SU-DHL-6 (cell line): ENCODE measurements at regions not wholly inside any gene's neighbourhood (a gene's known extent, or its start where the extent isn't known, plus 50 kb on each side); places are given as distances from the start of the nearest gene placed in this dataset.

ENCODE experiments used
- H2AFZ ChIP-seq: fragments of 200-600 bp; sonication (generic); 2 replicates; pipeline ENCODE4 v1.6.1; 2014; ENCODE audit warnings: low read depth, mild to moderate bottlenecking, moderate library complexity, mixed read lengths, antibody characterized with exemption, low read length; ENCODE audit not compliant: severe bottlenecking
- H3F3A ChIP-seq: fragments of 200-600 bp; shearing (Covaris generic); 2 replicates; pipeline ENCODE4 v1.6.0; 2016; ENCODE audit warnings: antibody characterized with exemption, mild to moderate bottlenecking; ENCODE audit not compliant: insufficient read depth
- H3K27ac ChIP-seq: fragments of 200-600 bp; sonication (generic); 2 replicates; pipeline ENCODE4 v1.5.1; 2016; ENCODE audit warnings: low read depth, mild to moderate bottlenecking, low read length, moderate library complexity, mixed read lengths
- H3K27me3 ChIP-seq: fragments of 200-600 bp; sonication (generic), shearing (Covaris generic); 2 replicates; pipeline ENCODE4 v1.6.0; 2014; ENCODE audit warnings: mild to moderate bottlenecking, low read length
- H3K36me3 ChIP-seq: fragments of 200-600 bp; sonication (generic); 2 replicates; pipeline ENCODE4 v1.6.1; 2014; ENCODE audit warnings: mild to moderate bottlenecking, low read length, mixed read lengths
- H3K4me2 ChIP-seq: fragments of 300-600, 200-600 bp; shearing (Covaris generic), sonication (generic); 2 replicates; pipeline ENCODE4 v1.6.0; 2014; ENCODE audit warnings: low read length, low read depth, mild to moderate bottlenecking; ENCODE audit not compliant: poor library complexity, severe bottlenecking
- H3K4me3 ChIP-seq: fragments of 200-600 bp; sonication (generic); 2 replicates; pipeline ENCODE4 v1.5.1; 2014; ENCODE audit warnings: antibody characterized with exemption, low read length, mild to moderate bottlenecking, mixed read lengths; ENCODE audit not compliant: insufficient read depth, poor library complexity, severe bottlenecking
- H3K79me2 ChIP-seq: fragments of 200-600 bp; sonication (generic); 2 replicates; pipeline ENCODE4 v1.6.1; 2014; ENCODE audit warnings: mild to moderate bottlenecking, low read length, moderate library complexity; ENCODE audit not compliant: insufficient read depth
- H3K9ac ChIP-seq: fragments of 200-600 bp; sonication (generic); 2 replicates; pipeline ENCODE4 v1.7.0; 2014; ENCODE audit warnings: mild to moderate bottlenecking, low read length
- H3K9me2 ChIP-seq: fragments of 200-600 bp; sonication (generic); replicated peaks from 2 replicates; pipeline ENCODE4 v1.6.1; 2014; ENCODE audit warnings: low read length; ENCODE audit not compliant: insufficient read depth
- H3K9me3 ChIP-seq: fragments of 200-600 bp; sonication (generic); 2 replicates; pipeline ENCODE4 v1.6.1; 2014; ENCODE audit warnings: low read length, mixed read lengths; ENCODE audit not compliant: insufficient read depth
- H4K20me1 ChIP-seq: fragments of 200-600 bp; sonication (generic); 2 replicates; pipeline ENCODE4 v1.6.1; 2014; ENCODE audit warnings: low read depth, mild to moderate bottlenecking, antibody characterized with exemption, low read length, moderate library complexity, mixed read lengths
- CTCF ChIP-seq: fragments of 200-600 bp; sonication (generic); IDR thresholded peaks from one replicate; pipeline ENCODE4 v1.5.1; 2017; ENCODE audit warnings: antibody characterized with exemption, mild to moderate bottlenecking, low read length, moderate library complexity; ENCODE audit not compliant: insufficient read depth, poor library complexity, severe bottlenecking
- EZH2phosphoT487 ChIP-seq: fragments of 200-600 bp; sonication (generic), shearing (Covaris generic); conservative IDR thresholded peaks from 2 replicates; pipeline ENCODE4 v1.6.1; 2018; ENCODE audit warnings: mild to moderate bottlenecking, antibody characterized with exemption, low read length, moderate library complexity, mixed read lengths

DNA sequence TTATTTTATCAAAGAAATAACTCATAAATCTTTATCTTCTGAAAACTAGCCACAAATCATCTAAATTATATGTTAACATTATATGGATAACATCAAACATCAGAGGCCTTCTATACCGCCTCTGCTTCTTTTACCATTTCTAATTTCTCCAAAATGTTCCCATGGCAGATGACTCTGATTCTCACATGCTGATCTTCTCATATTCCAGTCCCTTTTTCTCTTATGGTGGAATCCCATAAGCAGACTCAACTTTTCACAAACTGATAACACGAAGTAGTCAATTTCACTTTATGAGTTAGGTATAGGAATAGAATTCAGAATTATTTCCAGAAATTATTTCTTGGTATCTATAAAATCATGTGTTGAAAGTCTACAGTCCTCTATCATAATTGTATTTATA is 212.3 kb downstream of the ENC1 start:
- Histone ChIP-seq H3K4me2 (no peak overlapping the region), H3K27me3 (no peaks in the 10 kb centered on the region), H2AFZ (no peak overlapping the region), H3K9me2 (no peaks in the 10 kb centered on the region), H3K79me2 (no peaks in the 10 kb centered on the region), H3K36me3 (no peaks in the 10 kb centered on the region), H3F3A (no peaks in the 10 kb centered on the region), H3K9me3 (no peaks in the 10 kb centered on the region), H3K9ac (no peak overlapping the region), H4K20me1 (no peaks in the 10 kb centered on the region), H3K4me3 (no peak overlapping the region), H3K27ac (no peak overlapping the region)
- TF ChIP-seq CTCF (no peak), EZH2phosphoT487 (no peak)

GRCh38 chr5:74426506-74426905 is 214.0 kb downstream of the ENC1 start:
- no peak overlapping the region for H3K27ac ChIP-seq
- no peak overlapping the region for H3K9ac ChIP-seq
- H3K79me2 ChIP-seq, result no peaks in the 10 kb centered on the region
- H3K9me2 ChIP-seq, result no peaks in the 10 kb centered on the region
- no peaks in the 10 kb centered on the region for H3K36me3 ChIP-seq
- H4K20me1 ChIP-seq, result no peaks in the 10 kb centered on the region
- no peak overlapping the region for H3K4me2 ChIP-seq
- H3K27me3 ChIP-seq, result no peaks in the 10 kb centered on the region
- TF ChIP-seq EZH2phosphoT487, result no peak
- TF ChIP-seq CTCF, result no peak
- no peak overlapping the region for H2AFZ ChIP-seq
- no peaks in the 10 kb centered on the region for H3F3A ChIP-seq
- H3K4me3 ChIP-seq, result no peak overlapping the region
- H3K9me3 ChIP-seq, result no peaks in the 10 kb centered on the region

DNA sequence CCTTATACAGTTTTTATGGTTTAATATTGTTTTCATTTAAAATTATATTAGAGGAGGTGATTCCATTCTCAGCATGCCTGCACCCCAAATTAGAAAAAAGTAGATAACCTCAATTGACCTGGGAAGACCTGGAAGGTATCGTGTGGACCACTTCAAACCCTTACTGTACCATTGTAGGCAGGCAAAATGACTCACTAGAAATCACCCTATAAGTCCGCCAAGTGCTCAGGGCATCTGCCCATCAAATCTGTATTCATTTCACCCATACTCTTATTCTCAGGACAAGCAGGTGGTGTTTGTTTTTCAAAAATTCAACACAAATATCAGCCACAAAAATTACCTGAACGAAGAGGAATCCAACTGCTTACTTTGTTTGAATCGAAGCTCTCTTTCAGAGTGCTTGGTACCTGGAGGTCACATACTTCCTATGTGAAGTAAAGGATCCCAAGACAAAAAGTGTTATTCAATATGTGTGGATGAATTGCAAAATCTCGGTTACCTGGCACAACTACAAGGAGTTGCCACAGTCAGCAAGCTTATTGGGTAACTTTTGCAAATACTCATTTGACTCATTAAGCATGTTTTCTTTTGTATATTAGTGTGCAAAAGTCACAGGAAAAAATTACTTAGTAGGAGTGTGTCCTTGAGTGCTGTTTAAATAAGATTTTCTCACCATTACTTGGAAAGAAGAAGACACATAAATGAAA is 216.2 kb downstream of the ENC1 start:
- Histone ChIP-seq H2AFZ (no peak overlapping the region), H3K9me2 (no peaks in the 10 kb centered on the region), H3K9ac (no peak overlapping the region), H3K9me3 (no peaks in the 10 kb centered on the region), H3K27ac (no peak overlapping the region), H3K4me3 (no peak overlapping the region), H3K4me2 (no peak overlapping the region), H3K79me2 (no peaks in the 10 kb centered on the region), H3K36me3 (no peaks in the 10 kb centered on the region), H3F3A (no peaks in the 10 kb centered on the region), H4K20me1 (no peaks in the 10 kb centered on the region), H3K27me3 (no peaks in the 10 kb centered on the region)
- no peak for TF ChIP-seq CTCF
- TF ChIP-seq EZH2phosphoT487, result no peak
